COLO668 (cell line): ENCODE measurements at regions not wholly inside any gene's neighbourhood (a gene's known extent, or its start where the extent isn't known, plus 50 kb on each side); places are given as distances from the start of the nearest gene placed in this dataset.
"Not testable (repeated sequence)": the region's sequence is repeated elsewhere in the genome, so short reads cannot be mapped to it uniquely, and the experiment has no call there.

ENCODE experiments used
- DNase-seq: peaks from one replicate; lab custom pipeline; 2025; ENCODE audit not compliant: unreplicated experiment; lab: John Stamatoyannopoulos, UW

DNA sequence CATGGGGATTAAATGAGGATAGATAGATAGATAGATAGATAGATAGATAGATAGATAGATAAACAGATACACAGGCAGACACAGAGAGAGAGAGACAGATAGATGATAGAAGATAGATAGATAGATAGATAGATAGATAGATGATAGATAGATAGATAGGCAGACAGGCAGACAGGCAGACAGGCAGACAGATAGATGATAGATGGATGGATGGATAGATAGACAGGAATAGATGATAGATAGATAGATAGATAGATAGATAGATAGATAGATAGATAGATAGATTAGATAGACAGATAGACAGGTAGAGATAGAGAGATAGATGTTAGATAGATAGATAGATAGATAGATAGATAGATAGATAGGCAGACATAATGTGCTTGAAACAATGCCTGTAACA, 137.3 kb downstream of the MED10 start:
- DNase-seq: not testable (repeated sequence)

DNA sequence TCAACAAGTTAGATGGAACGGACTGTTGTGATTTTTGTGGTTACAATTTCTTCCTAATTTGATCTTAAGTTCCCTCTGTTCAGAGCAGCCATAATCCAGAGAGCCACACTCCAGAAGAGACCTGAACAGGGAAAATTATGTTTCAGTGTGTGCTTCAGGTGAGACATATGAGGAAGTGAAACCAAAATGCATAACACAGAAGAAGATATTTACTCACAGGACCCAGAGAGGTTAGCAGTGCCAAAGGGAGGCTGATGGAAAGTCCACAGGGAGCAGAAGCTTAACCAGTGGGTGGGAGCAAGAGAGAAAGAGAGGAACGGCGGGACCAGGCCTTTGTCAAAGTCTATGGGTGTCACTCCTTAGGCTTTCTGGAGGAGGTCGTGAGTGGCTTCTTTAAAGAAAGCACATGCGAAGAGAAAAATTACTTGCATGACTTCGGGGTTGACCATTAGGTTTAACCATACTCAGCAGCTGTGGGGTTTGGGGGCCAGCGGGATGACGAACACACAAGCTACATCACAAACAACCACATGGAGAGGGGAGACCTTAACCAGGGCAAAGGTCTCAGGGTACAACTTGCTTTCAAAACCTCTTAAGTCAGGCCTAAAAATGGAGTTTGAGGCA, 141.4 kb downstream of the MED10 start:
- no peak for DNase-seq

- DNase-seq: no peak
Measured at GRCh38 chr5:6236170-6236793, 142.1 kb downstream of the MED10 start.

DNA sequence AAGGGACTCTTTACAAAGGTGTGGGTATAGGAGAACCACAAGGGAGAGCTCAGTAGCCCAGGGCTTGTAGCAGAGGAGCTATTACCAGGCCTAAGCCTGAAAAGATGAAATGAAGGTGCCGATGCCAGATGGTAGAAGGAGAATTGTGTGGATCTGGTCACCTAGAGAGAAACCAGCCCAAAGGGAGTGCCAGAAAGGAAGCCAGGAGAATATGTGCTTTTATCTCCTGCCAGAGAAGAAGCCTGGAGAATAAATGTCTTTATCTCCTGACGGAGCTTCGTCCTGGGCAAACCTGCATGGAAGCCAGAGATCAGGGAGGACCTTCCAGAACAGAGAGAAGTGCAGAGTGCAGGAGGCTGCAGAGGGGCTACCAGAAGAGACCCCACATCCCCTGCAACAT, 142.6 kb downstream of the MED10 start:
- no peak for DNase-seq

- no peak for DNase-seq
Measured at GRCh38 chr5:6228257-6229250, 149.8 kb downstream of the MED10 start.

- DNase-seq: no peak
Measured at GRCh38 chr5:6225121-6225607, 153.2 kb downstream of the MED10 start.

DNA sequence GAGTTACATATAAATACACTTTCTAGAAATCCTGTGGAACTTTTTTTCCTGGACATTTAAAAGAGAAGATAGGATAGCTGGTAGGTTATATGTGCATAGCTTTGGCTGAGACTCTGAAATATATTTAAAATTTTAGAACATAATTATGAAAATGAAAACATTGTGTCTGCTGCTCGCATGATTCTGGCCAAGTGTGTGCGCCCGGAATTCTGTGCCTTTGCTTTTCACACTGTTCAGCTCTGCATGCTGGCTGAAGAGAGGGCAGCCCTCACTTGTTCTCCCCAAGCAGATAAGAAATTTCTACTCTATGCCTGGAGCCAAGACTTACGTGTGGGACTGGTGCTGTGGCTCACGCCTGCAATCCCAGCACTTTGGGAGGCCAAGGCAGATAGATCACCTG, 153.9 kb downstream of the MED10 start:
- DNase-seq: no peak

- DNase-seq: no peak
Measured at GRCh38 chr5:6222899-6223298, 155.4 kb downstream of the MED10 start.

DNA sequence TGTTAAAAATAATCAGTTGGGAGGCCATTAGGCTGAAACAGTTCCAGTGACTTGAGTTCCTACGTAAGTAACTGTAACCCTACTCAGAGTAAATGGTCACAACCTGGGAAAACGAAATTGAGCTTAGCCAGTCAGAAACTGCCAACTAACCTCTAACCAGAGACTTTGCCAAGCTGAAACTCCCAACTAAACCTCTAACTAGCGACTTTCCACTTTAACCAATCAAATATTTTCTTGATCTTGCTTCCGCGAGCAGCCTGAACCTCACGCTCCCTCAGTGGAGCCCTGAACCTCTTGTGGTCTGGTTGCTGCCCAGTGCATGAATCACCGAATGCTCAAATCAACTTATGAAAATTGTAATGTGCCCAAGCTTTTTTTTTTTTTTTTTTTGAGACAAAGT, 156.2 kb downstream of the MED10 start:
- no peak for DNase-seq

- no peak for DNase-seq
Measured at GRCh38 chr5:6221141-6221626, 157.2 kb downstream of the MED10 start.

GRCh38 chr5:6220346-6221088, 157.8 kb downstream of the MED10 start:
- no peak for DNase-seq

GRCh38 chr5:6218517-6218916, 159.8 kb downstream of the MED10 start:
- no peak for DNase-seq

DNA sequence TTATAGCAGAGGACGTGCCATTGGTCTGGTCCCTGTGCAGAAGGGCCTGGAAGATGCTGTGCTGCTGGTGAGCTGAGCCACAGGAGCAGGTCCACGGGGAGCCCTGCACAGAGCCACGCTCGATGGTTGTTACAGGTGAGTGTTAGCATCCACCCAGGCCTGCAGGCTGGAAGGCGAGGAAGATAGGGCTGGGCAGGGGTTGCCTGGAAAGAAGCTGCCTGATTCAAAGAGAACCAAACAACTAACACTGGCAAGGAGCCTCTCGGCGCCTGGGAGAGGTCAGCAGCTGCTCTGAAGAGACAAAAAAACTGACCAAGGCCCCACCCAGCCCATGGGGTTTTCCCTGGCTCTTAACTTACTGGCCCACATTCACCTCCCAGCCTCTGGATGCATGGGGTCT, 160.2 kb downstream of the MED10 start:
- no peak for DNase-seq

DNA sequence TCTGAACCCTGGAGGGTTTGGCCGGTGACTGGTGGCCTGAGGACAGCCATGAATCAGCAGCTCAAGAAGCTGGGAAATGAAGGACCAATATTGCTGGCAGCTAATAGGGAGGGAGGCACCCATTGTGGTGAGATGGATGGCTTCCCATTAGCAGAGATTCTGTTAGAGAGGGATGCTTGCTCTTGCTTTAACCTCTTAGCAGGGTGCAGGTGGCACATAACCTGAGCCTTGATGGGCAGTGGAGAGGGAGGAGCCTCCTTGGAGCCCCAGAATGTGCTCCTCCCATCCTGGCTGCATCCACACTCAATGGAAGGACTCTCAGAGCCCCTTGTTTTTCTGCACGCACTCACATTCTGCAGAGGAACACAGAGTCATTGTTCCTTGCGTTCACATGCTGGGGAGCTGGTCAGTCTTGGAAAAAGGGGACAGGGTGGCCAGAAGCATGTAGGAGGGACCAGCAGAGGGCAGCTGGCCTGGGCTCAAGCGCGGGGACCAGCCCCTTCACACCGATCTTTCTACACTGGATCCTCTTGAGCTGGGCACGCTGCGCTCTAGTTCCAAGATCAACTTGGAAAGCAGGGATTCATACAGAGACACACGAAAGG, 161.8 kb downstream of the MED10 start:
- DNase-seq: no peak

- no peak for DNase-seq
Measured at GRCh38 chr5:6215891-6216290, 162.5 kb downstream of the MED10 start.

GRCh38 chr5:6212244-6212643, 166.1 kb downstream of the MED10 start:
- no peak for DNase-seq

- DNase-seq: no peak
Measured at GRCh38 chr5:6206501-6206900, 171.8 kb downstream of the MED10 start.

- no peak for DNase-seq
Measured at GRCh38 chr5:6202968-6203365, 175.4 kb downstream of the MED10 start.

- no peak for DNase-seq
Measured at GRCh38 chr5:6202149-6202967, 176.0 kb downstream of the MED10 start.

GRCh38 chr5:6201631-6202030, 176.7 kb downstream of the MED10 start:
- DNase-seq: no peak
